H1 (cell line): ENCODE measurements at regions not wholly inside any gene's neighbourhood (a gene's known extent, or its start where the extent isn't known, plus 50 kb on each side); places are given as distances from the start of the nearest gene placed in this dataset.

Experiments
- CHD1 ChIP-seq: IDR thresholded peaks from 2 replicates; pipeline ENCODE4 v1.6.1; 2012; ENCODE audit warnings: low read depth, low read length, improper control_type of control experiment
- POLR2A ChIP-seq, 2 experiments: IDR thresholded peaks; 1 replicate in 1 of 2; 2 replicates in 1 of 2; pipeline ENCODE4 v1.6.1; 2011; ENCODE audit warnings: low read depth in 2 of 2, low read length in 2 of 2, mild to moderate bottlenecking in 2 of 2; ENCODE audit errors: control extremely low read depth in 1 of 2
- POU5F1 ChIP-seq: IDR thresholded peaks from 2 replicates; pipeline ENCODE4 v1.6.1; 2011; ENCODE audit warnings: low read depth, mild to moderate bottlenecking, low read length, moderate library complexity
- SUZ12 ChIP-seq: fragments of 200-600 bp; sonication (generic); IDR thresholded peaks from 2 replicates; pipeline ENCODE4 v1.6.1; 2012; ENCODE audit warnings: mild to moderate bottlenecking, inconsistent platforms, low read length, moderate library complexity, mixed read lengths
- TF ChIP-seq, protein P1 (sequence below): IDR thresholded peaks from 2 replicates; pipeline ENCODE4 v1.6.1; 2012; ENCODE audit warnings: inconsistent platforms
- TF ChIP-seq, protein P2 (sequence below): IDR thresholded peaks from 2 replicates; pipeline ENCODE4 v1.6.1; 2012; ENCODE audit warnings: low read length, inconsistent platforms
- TF ChIP-seq, protein P3 (sequence below), 3 experiments: IDR thresholded peaks; 1 replicate in 2 of 3; 2 replicates in 1 of 3; pipeline versions ENCODE4 v1.5.1 to v1.6.1; 2011; ENCODE audit warnings: low read length in 3 of 3, mild to moderate bottlenecking in 3 of 3, inconsistent platforms in 2 of 3, low read depth in 1 of 3, moderate library complexity in 1 of 3; ENCODE audit not compliant: insufficient read depth in 1 of 3; ENCODE audit errors: control extremely low read depth in 1 of 3

DNA sequence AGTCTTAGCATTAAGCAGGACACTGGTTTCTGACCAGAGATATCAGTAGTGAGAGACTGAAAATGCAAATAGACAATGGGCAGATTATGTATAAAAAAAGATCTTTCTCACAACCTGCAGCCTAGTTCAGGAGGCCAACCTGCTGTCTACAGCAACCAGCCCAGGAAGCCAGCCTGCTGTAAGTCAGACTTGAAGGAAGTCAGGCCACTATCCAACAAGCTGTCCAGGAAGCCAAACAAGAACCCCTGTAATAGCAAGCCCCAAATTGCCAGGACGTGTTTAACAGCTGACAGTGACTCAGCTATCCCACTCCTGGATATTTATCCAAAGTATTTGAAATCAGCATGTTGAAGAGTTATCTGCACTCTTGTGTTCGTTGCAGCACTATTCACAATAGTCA is 121.8 kb upstream of the SPIN1 start:
- TF ChIP-seq, protein P1, sequence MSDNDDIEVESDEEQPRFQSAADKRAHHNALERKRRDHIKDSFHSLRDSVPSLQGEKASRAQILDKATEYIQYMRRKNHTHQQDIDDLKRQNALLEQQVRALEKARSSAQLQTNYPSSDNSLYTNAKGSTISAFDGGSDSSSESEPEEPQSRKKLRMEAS = no peak
- TF ChIP-seq, protein P2, sequence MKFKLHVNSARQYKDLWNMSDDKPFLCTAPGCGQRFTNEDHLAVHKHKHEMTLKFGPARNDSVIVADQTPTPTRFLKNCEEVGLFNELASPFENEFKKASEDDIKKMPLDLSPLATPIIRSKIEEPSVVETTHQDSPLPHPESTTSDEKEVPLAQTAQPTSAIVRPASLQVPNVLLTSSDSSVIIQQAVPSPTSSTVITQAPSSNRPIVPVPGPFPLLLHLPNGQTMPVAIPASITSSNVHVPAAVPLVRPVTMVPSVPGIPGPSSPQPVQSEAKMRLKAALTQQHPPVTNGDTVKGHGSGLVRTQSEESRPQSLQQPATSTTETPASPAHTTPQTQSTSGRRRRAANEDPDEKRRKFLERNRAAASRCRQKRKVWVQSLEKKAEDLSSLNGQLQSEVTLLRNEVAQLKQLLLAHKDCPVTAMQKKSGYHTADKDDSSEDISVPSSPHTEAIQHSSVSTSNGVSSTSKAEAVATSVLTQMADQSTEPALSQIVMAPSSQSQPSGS = no peak
- no peak for TF ChIP-seq POU5F1
- no peak for TF ChIP-seq SUZ12
- no peak for TF ChIP-seq CHD1
- no peak for TF ChIP-seq POLR2A (IDR thresholded peaks at IDR 0.05; ENCODE audit: control extremely low read depth in 1 of 2, low read depth in 2 of 2, low read length in 2 of 2)
- TF ChIP-seq, protein P3, sequence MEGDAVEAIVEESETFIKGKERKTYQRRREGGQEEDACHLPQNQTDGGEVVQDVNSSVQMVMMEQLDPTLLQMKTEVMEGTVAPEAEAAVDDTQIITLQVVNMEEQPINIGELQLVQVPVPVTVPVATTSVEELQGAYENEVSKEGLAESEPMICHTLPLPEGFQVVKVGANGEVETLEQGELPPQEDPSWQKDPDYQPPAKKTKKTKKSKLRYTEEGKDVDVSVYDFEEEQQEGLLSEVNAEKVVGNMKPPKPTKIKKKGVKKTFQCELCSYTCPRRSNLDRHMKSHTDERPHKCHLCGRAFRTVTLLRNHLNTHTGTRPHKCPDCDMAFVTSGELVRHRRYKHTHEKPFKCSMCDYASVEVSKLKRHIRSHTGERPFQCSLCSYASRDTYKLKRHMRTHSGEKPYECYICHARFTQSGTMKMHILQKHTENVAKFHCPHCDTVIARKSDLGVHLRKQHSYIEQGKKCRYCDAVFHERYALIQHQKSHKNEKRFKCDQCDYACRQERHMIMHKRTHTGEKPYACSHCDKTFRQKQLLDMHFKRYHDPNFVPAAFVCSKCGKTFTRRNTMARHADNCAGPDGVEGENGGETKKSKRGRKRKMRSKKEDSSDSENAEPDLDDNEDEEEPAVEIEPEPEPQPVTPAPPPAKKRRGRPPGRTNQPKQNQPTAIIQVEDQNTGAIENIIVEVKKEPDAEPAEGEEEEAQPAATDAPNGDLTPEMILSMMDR (IDR thresholded peaks at IDR 0.05; ENCODE audit: control extremely low read depth in 1 of 3, insufficient read depth in 1 of 3, low read depth in 1 of 3, low read length in 3 of 3) = no peak
